ENCODE measurements at regions not wholly inside any gene's neighbourhood (a gene's known extent, or its start where the extent isn't known, plus 50 kb on each side); places are given as distances from the start of the nearest gene placed in this dataset.

- CTCF ChIA-PET: no interaction called here
- Histone ChIP-seq H3K4me3 (ENCODE audit: low read depth, low read length) (no peak overlapping the region), H3K27ac (ENCODE audit: low read depth, low read length) (no peak overlapping the region), H3K9me3 (ENCODE audit: control insufficient read depth, insufficient read depth, low read length) (no peaks in the 10 kb centered on the region), H3K27me3 (ENCODE audit: control insufficient read depth, insufficient read depth, low read length) (peaks cover 61% of the 10 kb centered on the region)
- POLR2A ChIA-PET: no interaction called here
- no peak for DNase-seq (ENCODE audit: low read depth, low spot score)
- TF ChIP-seq, protein P1, sequence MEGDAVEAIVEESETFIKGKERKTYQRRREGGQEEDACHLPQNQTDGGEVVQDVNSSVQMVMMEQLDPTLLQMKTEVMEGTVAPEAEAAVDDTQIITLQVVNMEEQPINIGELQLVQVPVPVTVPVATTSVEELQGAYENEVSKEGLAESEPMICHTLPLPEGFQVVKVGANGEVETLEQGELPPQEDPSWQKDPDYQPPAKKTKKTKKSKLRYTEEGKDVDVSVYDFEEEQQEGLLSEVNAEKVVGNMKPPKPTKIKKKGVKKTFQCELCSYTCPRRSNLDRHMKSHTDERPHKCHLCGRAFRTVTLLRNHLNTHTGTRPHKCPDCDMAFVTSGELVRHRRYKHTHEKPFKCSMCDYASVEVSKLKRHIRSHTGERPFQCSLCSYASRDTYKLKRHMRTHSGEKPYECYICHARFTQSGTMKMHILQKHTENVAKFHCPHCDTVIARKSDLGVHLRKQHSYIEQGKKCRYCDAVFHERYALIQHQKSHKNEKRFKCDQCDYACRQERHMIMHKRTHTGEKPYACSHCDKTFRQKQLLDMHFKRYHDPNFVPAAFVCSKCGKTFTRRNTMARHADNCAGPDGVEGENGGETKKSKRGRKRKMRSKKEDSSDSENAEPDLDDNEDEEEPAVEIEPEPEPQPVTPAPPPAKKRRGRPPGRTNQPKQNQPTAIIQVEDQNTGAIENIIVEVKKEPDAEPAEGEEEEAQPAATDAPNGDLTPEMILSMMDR (IDR thresholded peaks at IDR 0.05; ENCODE audit: low read depth, low read length): no peak
These were observed 341.0 kb upstream of the ZMIZ1 start for GRCh38 chr10:78727728-78728127.

DNA sequence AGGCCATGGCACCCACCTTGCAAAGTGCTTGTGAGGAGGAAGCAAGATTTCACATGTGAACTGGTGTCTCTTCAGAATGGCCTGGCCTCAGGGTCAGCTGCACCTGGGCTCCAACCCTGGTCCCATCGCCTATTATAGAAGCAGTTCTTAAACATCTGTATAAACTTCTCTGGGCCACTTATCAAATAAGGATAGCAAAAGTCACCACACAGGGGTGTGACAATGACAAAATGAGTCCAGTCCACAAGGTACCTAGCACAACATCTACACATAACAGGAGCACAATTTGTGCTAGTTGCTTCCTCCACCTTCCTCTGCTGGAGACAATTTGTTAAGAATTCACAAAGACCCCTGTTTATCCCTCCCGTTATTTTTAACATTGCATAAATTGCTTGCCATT is 340.6 kb upstream of the ZMIZ1 start:
- no peak for DNase-seq (ENCODE audit: low read depth, low spot score)
- Histone ChIP-seq H3K4me3 (ENCODE audit: low read depth, low read length) (no peak overlapping the region), H3K27me3 (ENCODE audit: control insufficient read depth, insufficient read depth, low read length) (peaks cover 62% of the 10 kb centered on the region), H3K27ac (ENCODE audit: low read depth, low read length) (no peak overlapping the region), H3K9me3 (ENCODE audit: control insufficient read depth, insufficient read depth, low read length) (no peaks in the 10 kb centered on the region)
- ChIA-PET POLR2A (no interaction called here), CTCF (no interaction called here)
- TF ChIP-seq, protein P1 (IDR thresholded peaks at IDR 0.05; ENCODE audit: low read depth, low read length): no peak

DNA sequence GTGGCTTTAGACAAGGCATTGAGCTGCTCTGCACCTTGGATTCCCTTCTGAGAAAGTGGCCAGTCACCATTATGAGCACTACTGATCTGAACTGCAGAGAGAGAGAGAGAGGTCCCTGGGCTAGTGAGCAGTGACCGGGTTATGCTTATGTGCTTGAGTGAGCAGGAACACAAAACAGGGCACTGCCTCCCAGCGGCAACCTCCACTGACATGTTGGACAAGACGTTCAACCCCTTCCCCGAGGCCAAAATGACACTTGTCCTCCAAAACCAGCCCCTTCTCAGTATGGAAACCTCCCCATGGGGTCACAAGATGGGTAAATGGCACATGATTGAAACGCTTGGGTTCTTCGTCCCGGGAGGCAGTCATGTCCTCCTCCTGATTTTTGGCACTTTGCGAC is 339.4 kb upstream of the ZMIZ1 start:
- TF ChIP-seq, protein P1 (IDR thresholded peaks at IDR 0.05; ENCODE audit: low read depth, low read length): no peak
- Histone ChIP-seq H3K4me3 (ENCODE audit: low read depth, low read length) (no peak overlapping the region), H3K9me3 (ENCODE audit: control insufficient read depth, insufficient read depth, low read length) (no peaks in the 10 kb centered on the region), H3K27ac (ENCODE audit: low read depth, low read length) (no peak overlapping the region), H3K27me3 (ENCODE audit: control insufficient read depth, insufficient read depth, low read length) (peaks cover 70% of the 10 kb centered on the region)
- ChIA-PET POLR2A (no interaction called here), CTCF (no interaction called here)
- DNase-seq (ENCODE audit: low read depth, low spot score): no peak

DNA sequence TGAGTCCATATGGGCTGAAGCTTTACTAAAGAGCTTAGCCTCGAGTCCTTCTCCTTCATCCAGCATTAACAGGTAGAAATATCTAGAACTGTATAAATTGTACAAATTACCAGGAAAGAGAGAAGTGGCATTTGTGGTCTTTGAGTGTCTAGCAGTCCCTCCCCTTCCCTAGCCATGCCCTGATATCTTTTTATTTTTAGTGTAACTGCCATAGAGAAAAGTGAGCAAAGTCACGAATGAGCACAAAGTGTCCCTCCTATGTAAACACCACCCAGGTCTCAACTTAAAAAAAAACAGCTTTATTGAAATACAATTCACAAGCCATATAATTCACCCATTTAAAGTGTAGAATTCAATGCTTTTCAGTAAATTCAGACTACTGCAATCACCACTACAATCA is 339.0 kb upstream of the ZMIZ1 start:
- Histone ChIP-seq H3K27ac (ENCODE audit: low read depth, low read length) (no peak overlapping the region), H3K4me3 (ENCODE audit: low read depth, low read length) (no peak overlapping the region), H3K27me3 (ENCODE audit: control insufficient read depth, insufficient read depth, low read length) (peaks cover 73% of the 10 kb centered on the region), H3K9me3 (ENCODE audit: control insufficient read depth, insufficient read depth, low read length) (no peaks in the 10 kb centered on the region)
- CTCF ChIA-PET: no interaction called here
- POLR2A ChIA-PET: no interaction called here
- DNase-seq (ENCODE audit: low read depth, low spot score): no peak
- TF ChIP-seq, protein P1 (IDR thresholded peaks at IDR 0.05; ENCODE audit: low read depth, low read length): no peak

DNA sequence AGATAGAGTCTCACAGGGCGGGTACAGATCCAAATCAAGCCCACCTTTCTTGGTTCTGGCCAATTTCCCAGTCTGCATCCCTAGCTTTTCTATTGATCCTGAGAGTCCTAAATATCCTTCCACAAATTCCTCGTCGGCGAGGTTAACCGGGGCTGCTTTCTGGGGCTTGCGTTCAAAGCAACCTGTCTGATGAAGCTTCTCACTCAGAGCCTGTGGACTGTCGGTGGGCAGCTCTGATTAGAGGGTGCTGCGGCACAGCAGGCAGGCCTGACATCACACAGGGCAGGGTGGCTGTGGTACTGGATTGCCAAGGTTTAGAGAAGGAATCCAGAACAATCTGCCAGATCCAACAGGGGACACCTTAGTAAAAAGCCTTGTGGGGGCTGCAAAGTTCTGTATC is 338.0 kb upstream of the ZMIZ1 start:
- H3K9me3 ChIP-seq (ENCODE audit: control insufficient read depth, insufficient read depth, low read length): no peaks in the 10 kb centered on the region
- TF ChIP-seq, protein P1 (IDR thresholded peaks at IDR 0.05; ENCODE audit: low read depth, low read length): no peak
- CTCF ChIA-PET: no interaction called here
- no peak overlapping the region for H3K4me3 ChIP-seq (ENCODE audit: low read depth, low read length)
- DNase-seq (ENCODE audit: low read depth, low spot score): no peak
- POLR2A ChIA-PET: no interaction called here
- no peak overlapping the region for H3K27ac ChIP-seq (ENCODE audit: low read depth, low read length)
- H3K27me3 ChIP-seq (ENCODE audit: control insufficient read depth, insufficient read depth, low read length): peaks cover 73% of the 10 kb centered on the region
